ENCODE measurements at regions not wholly inside any gene's neighbourhood (a gene's known extent, or its start where the extent isn't known, plus 50 kb on each side); places are given as distances from the start of the nearest gene placed in this dataset.

- TF ChIP-seq CTCF (IDR thresholded peaks at IDR 0.05) (no peak), EP300 (IDR thresholded peaks at IDR 0.05) (no peak), POLR2A (IDR thresholded peaks at IDR 0.05) (no peak)
Observed at GRCh38 chr1:175250027-175250426, 57.5 kb upstream of the KIAA0040 start.
